Endothelial cell of umbilical vein (primary cell): ENCODE measurements at regions not wholly inside any gene's neighbourhood (a gene's known extent, or its start where the extent isn't known, plus 50 kb on each side); places are given as distances from the start of the nearest gene placed in this dataset.

Source experiments
- CTCF ChIP-seq, 2 donors: IDR thresholded peaks; 1 replicate in 1 of 2; 2 replicates in 1 of 2; pipeline ENCODE4 v1.5.1; 2011; ENCODE audit warnings: low read length in 2 of 2, mild to moderate bottlenecking in 2 of 2, moderate library complexity in 2 of 2, control low read depth in 1 of 2, inconsistent platforms in 1 of 2, low read depth in 1 of 2; ENCODE audit not compliant: insufficient read depth in 1 of 2; ENCODE audit errors: extremely low read depth in 1 of 2
- EZH2 ChIP-seq: IDR thresholded peaks from 2 replicates; pipeline ENCODE4 v1.6.1; 2012; ENCODE audit warnings: borderline replicate concordance, low read depth, mild to moderate bottlenecking, moderate library complexity, low read length, inconsistent platforms; ENCODE audit not compliant: severe bottlenecking
- JUN ChIP-seq: IDR thresholded peaks from 2 replicates; pipeline ENCODE4 v1.6.1; 2011; ENCODE audit warnings: borderline replicate concordance, low read depth; ENCODE audit not compliant: insufficient read length, insufficient read depth
- MAX ChIP-seq: IDR thresholded peaks from 2 replicates; pipeline ENCODE4 v1.6.1; 2011; ENCODE audit not compliant: insufficient read depth, insufficient read length
- MYC ChIP-seq: IDR thresholded peaks from one replicate; pipeline ENCODE4 v1.6.1; 2011; ENCODE audit warnings: mild to moderate bottlenecking, low read depth, low read length
- POLR2A ChIP-seq: IDR thresholded peaks from 2 replicates; pipeline ENCODE4 v1.6.1; 2012; ENCODE audit warnings: low read depth, mild to moderate bottlenecking, control low read depth, low read length
- POLR2AphosphoS5 ChIP-seq: IDR thresholded peaks from 2 replicates; pipeline ENCODE4 v1.6.1; 2012; ENCODE audit warnings: low read depth, mild to moderate bottlenecking, control low read depth, low read length, moderate library complexity; ENCODE audit not compliant: insufficient read depth

GRCh38 chr12:47306130-47306529 lies 226.4 kb upstream of the AMIGO2 start:
- TF ChIP-seq POLR2AphosphoS5: no peak
- TF ChIP-seq MAX: no peak
- no peak for TF ChIP-seq CTCF (IDR thresholded peaks at IDR 0.05; ENCODE audit: extremely low read depth in 1 of 2, insufficient read depth in 1 of 2, low read depth in 1 of 2, low read length in 2 of 2)
- TF ChIP-seq EZH2: no peak
- no peak for TF ChIP-seq POLR2A
- TF ChIP-seq MYC: no peak
- TF ChIP-seq JUN: no peak
